ENCODE measurements at regions not wholly inside any gene's neighbourhood (a gene's known extent, or its start where the extent isn't known, plus 50 kb on each side); places are given as distances from the start of the nearest gene placed in this dataset.

- no peak for TF ChIP-seq EHMT2 (IDR thresholded peaks at IDR 0.05)
- TF ChIP-seq CTCF (IDR thresholded peaks at IDR 0.05 in 2 of 3, conservative IDR thresholded peaks at IDR 0.05 in 1 of 3; ENCODE audit: insufficient read depth in 2 of 3, low read depth in 1 of 3, low read length in 3 of 3) = no peak
- TF ChIP-seq TAF1 (IDR thresholded peaks at IDR 0.05; ENCODE audit: control insufficient read depth, extremely low read depth, insufficient read depth, low read length, severe bottlenecking) = no peak
- no peak for TF ChIP-seq TARDBP (IDR thresholded peaks at IDR 0.05)
- TF ChIP-seq CHD1 (IDR thresholded peaks at IDR 0.05; ENCODE audit: low read length) = no peak
- no peak for TF ChIP-seq KLF16 (IDR thresholded peaks at IDR 0.05)
Measured at GRCh38 chr17:69999253-69999652, 75.8 kb upstream of the KCNJ16 start.

Measured in K562 (cell line).